HK-2 (cell line): ENCODE measurements at regions not wholly inside any gene's neighbourhood (a gene's known extent, or its start where the extent isn't known, plus 50 kb on each side); places are given as distances from the start of the nearest gene placed in this dataset.
"Not testable (repeated sequence)": the region's sequence is repeated elsewhere in the genome, so short reads cannot be mapped to it uniquely, and the experiment has no call there.

ENCODE experiments used
- DNase-seq: peaks from one replicate; pipeline ENCODE4 v3.0.0-alpha.2; 2018; ENCODE audit not compliant: unreplicated experiment

DNA sequence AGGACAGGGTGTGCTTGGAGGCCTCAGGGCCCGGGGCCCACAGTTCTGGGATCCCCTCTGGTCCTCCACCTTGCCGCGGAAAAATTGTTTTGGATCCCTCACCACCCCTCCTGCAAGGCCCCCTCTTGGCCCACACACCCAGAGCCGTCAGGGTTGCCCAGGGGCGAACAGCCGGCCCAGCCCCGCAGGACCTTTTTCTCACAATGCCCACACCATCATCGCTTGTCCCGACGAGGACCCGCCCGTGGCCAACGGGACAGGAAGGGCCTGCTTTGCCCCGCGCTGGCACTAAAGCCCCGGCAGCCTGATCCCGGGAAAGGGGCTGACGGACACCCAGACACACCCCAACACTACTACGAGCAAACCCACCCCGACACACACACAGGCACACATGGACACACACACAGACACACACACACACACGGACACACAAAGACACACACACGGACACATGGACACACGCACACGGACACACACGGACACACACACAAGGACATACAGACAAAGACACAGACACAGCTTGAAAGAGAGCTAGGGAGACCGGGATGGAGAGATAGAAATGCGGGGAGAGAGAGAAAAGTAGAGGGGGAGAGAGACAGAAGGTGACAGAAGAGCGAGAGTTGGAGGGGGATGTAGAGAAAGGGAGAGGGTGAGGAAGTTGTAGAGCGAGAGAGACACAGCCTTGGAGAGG, 1493.5 kb upstream of the DEFB115 start:
- no peak for DNase-seq

- peak; percentile 20 for DNase-seq
Observed at GRCh38 chr20:29764922-29765610, 1492.4 kb upstream of the DEFB115 start.

- DNase-seq, result not testable (repeated sequence)
Observed at GRCh38 chr20:29778033-29778432, 1479.4 kb upstream of the DEFB115 start.

GRCh38 chr20:29781217-29781616, 1476.2 kb upstream of the DEFB115 start:
- DNase-seq, result not testable (repeated sequence)

GRCh38 chr20:29781891-29782290, 1475.6 kb upstream of the DEFB115 start:
- not testable (repeated sequence) for DNase-seq

DNA sequence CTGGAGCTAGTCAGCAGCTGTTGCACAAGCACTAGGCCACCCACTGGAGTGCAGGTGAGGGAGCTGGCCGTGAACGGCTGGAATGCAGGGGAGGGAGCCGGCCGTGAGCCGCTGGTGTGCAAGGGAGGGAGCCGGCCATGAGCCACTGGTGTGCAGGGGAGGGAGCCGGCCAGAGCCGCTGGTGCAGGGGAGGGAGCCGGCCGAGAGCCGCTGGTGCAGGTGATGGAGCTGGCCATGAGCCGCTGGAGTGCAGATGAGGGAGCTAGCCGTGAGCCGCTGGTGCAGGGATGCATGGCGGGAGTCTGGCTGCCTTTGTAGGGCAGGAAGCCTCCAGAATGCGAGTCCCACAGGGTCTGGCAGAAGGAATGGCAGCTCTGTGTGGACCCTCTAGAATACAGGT, 1470.0 kb upstream of the DEFB115 start:
- not testable (repeated sequence) for DNase-seq

DNA sequence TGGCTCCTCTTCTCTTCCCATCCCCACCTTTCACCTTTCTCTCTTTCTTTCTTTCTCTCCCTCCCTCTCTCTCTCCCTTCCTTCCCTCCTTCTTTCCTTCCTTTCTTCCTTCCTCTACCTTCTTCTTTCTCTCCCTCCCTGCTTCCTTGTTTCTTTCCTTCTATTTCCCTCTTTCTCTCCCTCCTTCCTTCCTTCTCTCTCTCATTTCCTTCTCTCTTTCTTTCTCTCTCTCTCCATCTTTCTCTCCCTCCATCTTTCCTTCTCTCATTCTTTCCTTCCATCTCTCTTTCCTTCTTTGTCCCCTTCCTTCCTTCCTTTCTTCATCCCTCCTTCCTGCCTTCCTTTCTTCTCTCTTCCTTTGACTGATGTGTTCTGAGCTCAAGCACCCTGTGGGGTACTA, 1467.0 kb upstream of the DEFB115 start:
- DNase-seq, result no peak

GRCh38 chr20:29831508-29831907, 1426.0 kb upstream of the DEFB115 start:
- DNase-seq, result not testable (repeated sequence)

- not testable (repeated sequence) for DNase-seq
Observed at GRCh38 chr20:29868014-29868413, 1389.5 kb upstream of the DEFB115 start.

- not testable (repeated sequence) for DNase-seq
Observed at GRCh38 chr20:29868688-29869087, 1388.8 kb upstream of the DEFB115 start.

- not testable (repeated sequence) for DNase-seq
Observed at GRCh38 chr20:29871816-29872215, 1385.6 kb upstream of the DEFB115 start.

GRCh38 chr20:29873946-29874345, 1383.5 kb upstream of the DEFB115 start:
- no peak for DNase-seq

DNA sequence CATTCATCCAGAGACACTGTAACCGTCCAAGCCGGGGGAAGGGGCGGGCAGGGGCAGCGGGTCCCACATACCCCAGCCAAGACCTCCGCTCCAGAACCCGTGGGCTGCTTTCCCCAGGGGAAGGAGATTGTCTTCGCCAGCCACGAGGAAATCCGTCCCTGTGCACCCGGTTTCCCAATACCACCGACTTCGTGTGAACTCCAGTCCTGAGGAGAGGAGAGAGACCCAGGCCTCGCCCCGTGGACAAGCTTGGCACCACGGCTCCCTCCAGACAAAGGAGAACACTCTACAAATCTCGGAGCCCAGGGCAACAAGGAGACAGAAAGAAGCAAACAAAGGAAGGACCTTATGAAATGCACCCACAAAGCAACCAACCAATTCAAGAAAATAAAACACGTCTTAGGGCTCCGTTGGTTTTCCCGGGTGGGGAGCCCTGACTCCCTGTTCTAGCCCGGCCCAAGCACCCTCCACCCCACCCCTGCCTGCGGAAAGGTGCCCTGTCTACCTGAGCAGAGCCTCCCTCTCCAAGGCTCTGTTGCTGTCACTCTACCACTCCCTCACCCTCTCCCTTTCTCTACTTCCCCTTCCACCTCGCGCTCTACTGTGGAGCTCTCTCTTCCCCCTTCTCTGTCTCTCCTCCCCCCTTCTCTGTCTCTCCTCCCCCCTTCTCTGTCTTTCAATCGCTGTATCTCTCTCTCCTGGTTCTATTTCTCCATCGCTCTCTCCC, 1382.8 kb upstream of the DEFB115 start:
- no peak for DNase-seq

DNA sequence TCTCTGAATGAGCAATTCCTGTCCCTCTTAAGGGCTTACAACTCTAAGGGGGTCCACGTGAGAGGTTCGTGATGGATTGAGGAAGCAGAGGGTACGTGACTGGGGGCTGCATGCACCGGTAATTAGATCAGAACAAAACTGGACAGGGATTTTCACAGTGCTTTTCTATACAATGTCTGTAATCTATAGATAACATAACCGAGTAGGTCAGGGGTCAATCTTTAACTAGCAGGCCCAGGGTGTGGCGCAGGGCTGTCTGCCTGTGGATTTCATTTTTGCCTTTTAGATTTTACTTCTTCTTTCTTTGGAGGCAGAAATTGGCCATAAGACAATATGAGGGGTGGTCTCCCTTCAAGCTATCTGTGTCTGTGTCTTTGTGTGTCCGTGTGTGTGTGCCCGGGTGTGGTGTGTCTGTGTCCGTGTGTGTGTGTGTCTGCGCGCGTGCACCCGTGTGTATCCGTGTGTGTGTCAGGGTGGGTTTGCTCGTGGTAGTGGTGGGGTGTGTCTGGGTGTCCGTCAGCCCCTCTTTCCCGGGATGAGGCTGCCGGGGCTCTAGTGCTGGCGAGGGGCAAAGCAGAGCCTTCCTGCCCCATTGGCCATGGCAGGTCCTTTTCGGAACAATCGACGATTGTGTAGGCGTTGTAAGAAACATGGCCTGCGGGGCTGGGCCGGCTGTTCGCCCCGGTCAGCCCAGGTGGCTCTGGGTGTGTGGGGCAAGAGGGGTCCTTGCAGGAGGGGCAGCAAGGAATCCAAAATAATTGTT, 1382.0 kb upstream of the DEFB115 start:
- DNase-seq, result not testable (repeated sequence)

GRCh38 chr20:29876084-29876910, 1381.2 kb upstream of the DEFB115 start:
- DNase-seq, result not testable (repeated sequence)

DNA sequence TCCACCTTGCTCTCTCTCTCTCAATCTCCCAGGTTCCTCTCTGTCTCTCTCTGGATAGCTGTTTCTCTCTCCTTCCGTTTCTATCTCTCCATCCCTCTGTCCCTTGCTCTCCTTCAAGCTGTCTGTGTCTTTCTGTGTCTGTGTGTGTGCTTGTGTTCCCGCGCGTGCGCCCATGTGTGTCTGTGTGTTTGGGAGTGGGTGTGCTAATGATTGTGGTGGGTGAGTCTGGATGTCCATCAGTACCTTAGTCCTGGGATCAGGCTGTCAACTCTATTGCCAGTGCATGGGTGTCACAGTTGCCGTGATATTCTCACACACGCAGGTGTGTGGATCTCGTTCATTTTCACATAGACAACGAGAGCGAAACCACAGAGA, 1380.6 kb upstream of the DEFB115 start:
- no peak for DNase-seq

GRCh38 chr20:29877411-29878280, 1379.8 kb upstream of the DEFB115 start:
- DNase-seq, result not testable (repeated sequence)

DNA sequence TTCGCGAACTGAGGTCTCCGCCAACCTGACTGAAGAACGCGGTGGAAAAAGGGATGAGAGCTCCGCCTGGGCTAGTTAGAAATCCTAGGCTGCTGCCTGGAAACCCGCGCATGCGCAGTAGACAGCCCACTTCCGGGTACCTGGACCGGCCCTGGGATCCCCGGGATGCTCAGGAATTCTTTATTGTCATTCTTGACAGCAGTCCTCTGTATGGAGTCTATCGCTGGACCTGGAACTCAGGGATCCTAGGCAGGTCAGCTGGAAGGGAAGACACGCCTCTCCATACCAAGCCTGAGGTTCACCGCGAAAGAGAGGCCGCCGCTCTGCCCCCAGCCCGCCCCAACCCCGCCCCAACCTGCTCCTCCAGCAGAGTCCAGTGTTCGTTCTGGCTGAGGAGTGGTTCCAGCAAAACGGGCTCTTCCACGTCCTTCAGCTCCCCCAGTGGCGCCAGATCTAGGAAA, 1379.2 kb upstream of the DEFB115 start:
- DNase-seq, result no peak

DNA sequence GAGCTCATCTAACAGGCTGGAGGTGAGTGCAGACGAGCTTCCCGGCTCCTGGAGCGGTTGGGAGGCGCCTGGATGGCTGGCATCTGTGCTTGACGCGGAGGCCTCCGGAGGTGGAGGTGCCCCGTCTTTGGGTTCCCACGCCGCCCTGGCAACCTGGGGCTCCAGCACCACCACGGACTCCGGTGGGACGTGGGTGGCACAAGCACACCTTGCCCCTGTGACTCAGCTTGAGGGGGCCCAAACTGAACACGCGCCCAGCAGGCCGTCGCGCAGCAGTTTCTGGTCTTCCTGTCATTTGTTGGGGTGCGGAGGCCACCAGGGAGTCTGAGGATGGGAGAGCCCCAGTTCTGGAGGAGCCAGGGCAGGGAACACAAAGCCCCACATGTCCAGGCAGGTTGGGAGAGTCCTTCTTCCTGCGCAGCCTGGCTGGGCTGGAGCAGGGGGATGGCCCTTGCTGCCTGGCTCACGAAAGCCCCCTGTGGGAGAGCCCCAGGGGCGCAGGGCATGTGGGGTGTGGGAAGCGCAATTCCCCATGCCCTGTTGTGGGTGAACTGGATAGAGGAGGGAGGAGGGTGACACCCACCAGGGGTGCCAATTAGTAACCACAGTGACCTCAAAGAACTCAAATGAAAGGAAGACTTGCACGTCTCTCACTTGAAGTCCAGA, 1378.6 kb upstream of the DEFB115 start:
- no peak for DNase-seq
